Stimulated activated CD4-positive, alpha-beta T cell treated with anti-CD3 and anti-CD28 coated beads, Interleukin-1b, Interleukin-23, amount 100 ng/mL, for 24 hours (primary cell): ENCODE measurements at regions not wholly inside any gene's neighbourhood (a gene's known extent, or its start where the extent isn't known, plus 50 kb on each side); places are given as distances from the start of the nearest gene placed in this dataset.
"Not testable (repeated sequence)": the region's sequence is repeated elsewhere in the genome, so short reads cannot be mapped to it uniquely, and the experiment has no call there.

Source experiments
- DNase-seq, 4 experiments: peaks; one replicate each; pipeline ENCODE4 v3.0.0-alpha.2; 2020; ENCODE audit warnings: low read depth in 4 of 4, low spot score in 1 of 4

DNA sequence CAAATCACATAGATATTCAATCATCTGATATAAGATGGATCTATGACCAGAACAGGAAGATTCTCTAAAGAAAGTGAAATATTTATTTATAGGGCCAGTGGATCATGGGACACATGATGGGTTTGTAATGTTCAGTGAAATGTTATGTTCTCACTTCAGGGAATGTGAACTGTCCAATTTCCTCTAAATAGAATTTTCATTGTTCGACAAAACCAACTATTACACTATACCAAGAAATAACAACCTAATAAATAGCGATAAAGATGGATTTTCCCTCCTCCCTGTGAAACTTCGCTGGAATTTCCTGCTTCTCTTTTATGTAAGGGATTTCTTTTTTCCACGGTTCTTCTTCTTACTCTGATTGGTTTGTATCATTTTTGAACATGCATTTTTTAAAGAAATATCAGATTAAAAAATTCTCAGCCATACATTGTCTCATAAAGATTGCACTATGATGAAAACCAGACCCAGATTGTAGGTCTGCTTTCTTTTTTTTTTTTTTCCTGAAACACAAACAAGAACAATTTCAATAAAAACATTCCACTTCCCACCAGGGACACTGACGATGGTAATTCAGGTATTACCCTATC lies 139.8 kb upstream of the ZEB1 start:
- DNase-seq = no peak

DNA sequence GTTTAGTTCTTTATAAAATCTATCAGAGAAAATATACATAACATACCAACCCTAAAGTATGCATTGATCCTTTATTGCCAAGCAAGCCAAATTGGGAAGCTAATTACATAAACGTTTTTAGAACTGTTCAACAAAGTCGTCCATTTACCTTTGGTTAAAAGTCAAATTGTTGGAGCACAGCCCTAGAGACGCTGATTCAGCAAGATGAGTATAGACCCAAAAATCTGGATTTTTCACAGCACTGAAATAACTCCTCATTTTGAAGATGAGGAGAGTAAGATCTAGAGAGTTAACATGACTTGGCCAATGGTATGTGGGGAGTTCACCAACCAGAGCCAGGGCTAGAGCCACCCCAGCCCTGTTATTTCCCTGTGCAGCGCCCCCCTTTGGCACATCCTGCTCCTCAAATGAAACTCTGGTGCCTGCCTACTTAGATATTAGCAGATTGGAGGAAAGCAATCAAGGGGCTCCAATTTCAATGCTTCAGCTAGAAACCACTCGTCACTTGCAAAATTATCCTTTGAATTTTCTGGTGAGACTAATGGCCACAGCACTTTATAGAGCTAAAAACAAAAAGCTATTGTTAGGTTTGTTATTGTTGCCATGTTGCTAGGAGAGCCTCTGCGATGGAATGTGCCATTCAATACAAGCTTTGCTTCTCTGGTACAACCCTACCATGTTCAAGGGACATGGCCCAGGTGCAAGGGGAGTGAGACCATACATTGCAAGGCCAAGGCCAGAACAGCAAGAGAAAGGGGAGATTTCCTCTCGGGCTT lies 132.6 kb upstream of the ZEB1 start:
- DNase-seq = no peak

DNA sequence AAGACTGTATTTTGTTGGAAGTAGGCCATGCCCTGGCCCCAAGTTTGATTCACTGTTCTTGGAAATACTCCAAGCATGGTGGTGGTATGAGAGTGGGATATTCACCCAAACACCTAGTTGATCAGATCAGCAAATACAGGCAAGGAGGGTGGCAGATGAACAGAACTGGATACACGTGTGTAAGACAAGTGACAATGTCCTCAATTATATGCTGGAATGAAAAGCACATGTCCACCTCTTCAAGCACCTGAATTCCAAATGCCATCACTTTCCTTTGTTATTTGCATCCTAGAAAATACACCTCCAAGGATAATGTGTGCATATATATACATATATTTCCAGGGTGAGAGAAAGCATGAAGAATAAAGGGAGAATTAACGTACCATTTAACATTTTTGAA lies 131.8 kb upstream of the ZEB1 start:
- DNase-seq = no peak

DNA sequence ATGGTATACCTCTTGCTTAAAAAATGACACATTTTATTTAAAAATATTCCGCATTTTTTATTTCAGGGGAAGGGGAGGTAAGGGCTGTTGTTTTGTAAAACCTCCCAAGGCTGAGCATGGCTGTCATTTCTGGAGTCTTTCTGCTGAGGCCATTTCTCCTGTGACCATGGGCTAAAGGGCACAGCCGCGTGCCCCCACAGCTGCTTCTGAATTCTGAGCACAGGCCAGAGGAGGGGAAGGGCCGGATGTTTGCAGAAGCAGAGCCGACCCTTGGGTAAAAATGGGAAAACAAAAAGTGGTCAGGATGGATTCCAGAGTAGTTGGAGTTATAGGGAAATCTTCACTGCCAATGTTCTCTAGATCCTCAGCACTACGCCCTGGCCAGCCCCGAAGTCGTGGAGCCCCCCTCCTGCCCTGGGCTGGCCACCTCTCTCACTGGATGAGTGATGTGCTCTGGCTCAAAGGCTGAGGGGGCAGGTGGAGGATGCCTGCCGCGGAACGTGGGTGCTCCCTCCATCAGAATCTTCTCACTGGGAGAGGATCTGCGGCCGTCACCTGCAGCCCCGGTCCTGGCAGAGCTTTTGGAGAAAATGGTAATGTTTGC lies 131.3 kb upstream of the ZEB1 start:
- no peak for DNase-seq

GRCh38 chr10:31188792-31189406 lies 130.1 kb upstream of the ZEB1 start:
- DNase-seq = no peak

GRCh38 chr10:31190488-31190887 lies 128.5 kb upstream of the ZEB1 start:
- DNase-seq = no peak

- DNase-seq = no peak
These were observed 126.5 kb upstream of the ZEB1 start for GRCh38 chr10:31192475-31192874.

DNA sequence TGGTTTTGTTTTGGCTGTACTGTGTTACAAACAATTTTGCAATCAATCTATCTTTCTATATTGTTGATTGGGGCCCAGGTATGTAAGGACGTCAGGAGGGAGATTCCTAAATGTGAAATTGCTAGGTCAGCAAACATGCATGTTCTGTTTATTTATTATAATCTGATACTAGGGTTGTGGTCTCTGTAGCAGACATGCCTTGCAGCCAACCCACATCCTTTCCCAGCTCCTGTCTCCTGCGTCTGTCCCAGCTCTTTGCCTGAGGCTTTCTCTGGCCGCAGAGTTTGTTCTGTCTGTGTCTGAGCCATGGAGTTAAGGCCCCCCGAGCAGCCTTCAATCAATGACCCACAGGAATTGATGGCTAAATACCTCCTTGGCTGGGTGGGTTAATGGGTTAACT lies 124.0 kb upstream of the ZEB1 start:
- DNase-seq = no peak

- DNase-seq = no peak
These were observed 121.1 kb upstream of the ZEB1 start for GRCh38 chr10:31197886-31198285.

DNA sequence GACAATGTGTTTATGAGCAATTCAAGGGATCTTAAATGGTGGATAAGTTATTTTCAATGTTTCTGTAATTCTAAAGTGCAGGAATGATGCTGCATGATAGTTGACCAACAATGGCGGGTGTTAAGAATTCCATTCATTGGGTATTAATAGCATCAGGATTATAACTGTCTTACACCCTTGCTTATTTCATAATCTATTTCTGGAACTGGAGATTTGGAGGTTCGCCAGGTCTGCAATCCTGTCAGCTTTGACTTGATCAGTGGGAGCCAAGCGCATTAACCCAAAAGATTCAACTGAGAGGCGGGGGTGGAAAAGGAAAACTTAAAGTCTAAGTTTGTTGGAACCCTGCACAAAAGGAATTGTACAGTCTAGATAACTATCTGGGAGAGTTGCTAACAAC lies 114.9 kb upstream of the ZEB1 start:
- DNase-seq = no peak

DNA sequence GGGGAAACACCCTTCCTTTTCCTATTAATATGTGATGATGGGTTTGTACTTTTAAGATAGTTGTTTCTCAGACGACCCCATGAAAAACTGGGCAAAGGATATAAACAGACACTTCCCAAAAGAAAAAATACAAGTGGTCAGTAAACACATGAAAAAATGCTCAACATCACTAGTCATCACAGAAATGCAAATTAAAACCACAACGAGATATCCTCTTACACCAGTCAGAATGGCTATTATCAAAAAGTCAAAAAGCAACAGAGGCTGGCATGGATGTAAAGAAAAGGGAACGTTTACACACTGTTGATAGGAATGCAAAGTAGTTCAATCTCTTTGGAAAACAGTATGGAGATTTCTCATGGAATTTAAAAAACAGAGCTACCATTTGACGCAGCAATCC lies 111.4 kb upstream of the ZEB1 start:
- DNase-seq = no peak

GRCh38 chr10:31209478-31209877 lies 109.5 kb upstream of the ZEB1 start:
- no peak for DNase-seq

DNA sequence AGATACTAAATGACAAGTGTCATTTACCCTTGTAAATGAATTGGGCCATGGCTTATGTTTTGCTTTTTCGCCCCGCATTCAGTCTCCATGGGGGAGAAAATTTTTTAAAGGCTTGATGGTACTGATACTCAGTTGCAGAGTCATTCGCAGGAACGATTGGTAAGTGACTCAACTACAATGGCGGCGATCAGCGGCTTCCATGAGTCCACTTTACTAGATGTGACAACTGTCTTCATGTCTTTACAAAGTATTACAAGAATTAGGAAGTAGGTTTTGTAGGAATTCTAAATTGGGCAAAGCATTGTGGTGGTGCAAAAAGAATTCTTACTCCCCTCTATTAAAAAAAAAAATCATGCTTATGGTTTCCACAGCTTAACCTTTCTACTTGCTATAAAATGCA lies 108.8 kb upstream of the ZEB1 start:
- DNase-seq = no peak

DNA sequence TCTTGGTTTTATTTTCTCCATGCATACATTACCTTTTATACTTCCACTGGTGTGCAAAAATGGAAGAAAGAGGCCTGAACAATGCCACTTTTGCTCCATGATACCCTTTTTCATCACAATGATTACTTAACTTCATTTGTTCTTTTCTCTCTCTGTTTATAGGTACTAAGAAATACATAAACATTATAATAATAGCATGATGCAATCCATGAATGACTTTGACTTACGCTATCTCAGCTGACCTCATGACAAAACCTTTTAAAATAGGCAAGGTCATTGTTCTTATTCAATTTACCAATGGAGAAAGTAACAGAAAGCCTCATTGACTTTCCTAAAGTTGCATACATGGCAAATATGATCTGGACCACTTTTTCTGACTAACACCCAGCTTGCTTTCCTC lies 105.1 kb upstream of the ZEB1 start:
- DNase-seq = no peak

- DNase-seq = no peak
These were observed 104.0 kb upstream of the ZEB1 start for GRCh38 chr10:31215052-31215451.

GRCh38 chr10:31219306-31219705 lies 99.7 kb upstream of the ZEB1 start:
- no peak for DNase-seq

DNA sequence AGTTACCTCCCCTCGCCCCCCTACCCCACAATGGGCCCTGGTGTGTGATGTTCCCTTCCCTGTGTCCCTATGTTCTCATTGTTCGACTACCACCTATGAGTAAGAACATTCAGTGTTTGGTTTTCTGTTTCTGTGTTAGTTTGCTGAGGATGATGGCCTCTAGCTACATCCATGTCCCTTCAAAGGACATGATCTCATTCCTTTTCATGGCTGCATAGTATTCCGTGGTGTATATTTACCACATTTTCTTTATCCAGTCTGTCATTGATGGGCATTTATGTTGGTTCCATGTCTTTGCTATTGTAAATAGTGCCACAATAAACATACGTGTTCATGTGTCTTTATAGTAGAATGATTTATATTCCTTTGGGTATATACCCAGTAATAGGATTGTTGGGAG lies 90.2 kb upstream of the ZEB1 start:
- DNase-seq = not testable (repeated sequence)

GRCh38 chr10:31239961-31240360 lies 79.1 kb upstream of the ZEB1 start:
- DNase-seq = no peak

GRCh38 chr10:31242902-31243301 lies 76.1 kb upstream of the ZEB1 start:
- peak; percentile 11 to 50 (median 32) for DNase-seq

DNA sequence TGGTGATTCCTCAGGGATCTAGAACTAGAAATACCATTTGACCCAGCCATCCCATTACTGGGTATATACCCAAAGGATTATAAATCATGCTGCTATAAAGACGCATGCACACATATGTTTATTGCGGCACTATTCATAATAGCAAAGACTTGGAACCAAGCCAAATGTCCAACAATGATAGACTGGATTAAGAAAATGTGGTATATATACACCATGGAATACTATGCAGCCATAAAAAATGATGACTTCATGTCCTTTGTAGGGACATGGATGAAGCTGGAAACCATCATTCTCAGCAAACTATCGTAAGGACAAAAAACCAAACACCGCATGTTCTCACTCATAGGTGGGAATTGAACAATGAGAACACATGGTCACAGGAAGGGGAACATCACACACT lies 67.9 kb upstream of the ZEB1 start:
- not testable (repeated sequence) for DNase-seq

DNA sequence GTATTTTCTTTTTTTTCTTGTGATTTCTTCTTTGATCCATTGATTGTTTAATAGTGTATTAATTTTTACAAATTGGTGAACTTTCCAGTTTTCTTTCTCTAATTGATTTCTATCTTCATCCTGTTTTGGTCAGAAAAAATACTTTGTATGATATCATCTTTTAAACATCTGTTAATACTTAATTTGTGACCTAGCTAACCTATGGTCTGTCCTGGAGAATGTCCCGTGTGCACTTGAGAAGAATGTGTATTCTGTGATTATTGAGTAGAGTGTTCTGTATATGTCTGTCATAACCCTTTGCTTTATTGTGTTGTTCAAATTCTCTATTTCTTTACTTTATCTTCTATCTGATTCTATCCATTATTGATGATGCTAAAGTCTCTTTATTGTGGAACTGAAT lies 65.8 kb upstream of the ZEB1 start:
- no peak for DNase-seq
